BJ (cell line): ENCODE measurements at regions not wholly inside any gene's neighbourhood (a gene's known extent, or its start where the extent isn't known, plus 50 kb on each side); places are given as distances from the start of the nearest gene placed in this dataset.
"Not testable (repeated sequence)": the region's sequence is repeated elsewhere in the genome, so short reads cannot be mapped to it uniquely, and the experiment has no call there.

Source experiments
- CTCF ChIA-PET: fragments of 350-600 bp; formaldehyde crosslinking; extraction: SDS; loops from one replicate; lab custom pipeline; 2021; ENCODE audit warnings: antibody characterized with exemption, inconsistent platforms; lab: Yijun Ruan, JAX
- POLR2A ChIA-PET: fragments of 300-600 bp; sonication (Branson Sonifier 250); formaldehyde crosslinking; extraction: SDS; loops from one replicate; lab custom pipeline; 2021; ENCODE audit warnings: antibody characterized with exemption; lab: Charles Lee
- DNase-seq: peaks from one replicate; pipeline ENCODE4 v3.0.0-alpha.2; 2011; ENCODE audit warnings: low read depth
- H3K27me3 ChIP-seq: 2 replicates; pipeline ENCODE4 v1.6.0; 2011; ENCODE audit warnings: low read length; ENCODE audit not compliant: control insufficient read depth, insufficient read depth
- H3K36me3 ChIP-seq: 2 replicates; pipeline ENCODE4 v1.5.1; 2011; ENCODE audit warnings: low read length; ENCODE audit not compliant: control insufficient read depth, insufficient read depth
- H3K4me3 ChIP-seq: 2 replicates; pipeline ENCODE4 v1.5.1; 2011; ENCODE audit warnings: low read depth, mild to moderate bottlenecking, control low read depth, low read length
- TF ChIP-seq, protein P1 (sequence below): IDR thresholded peaks from 2 replicates; pipeline ENCODE4 v1.5.1; 2011; ENCODE audit warnings: low read depth, mild to moderate bottlenecking, control low read depth, inconsistent platforms, low read length, moderate library complexity; ENCODE audit not compliant: insufficient read depth

DNA sequence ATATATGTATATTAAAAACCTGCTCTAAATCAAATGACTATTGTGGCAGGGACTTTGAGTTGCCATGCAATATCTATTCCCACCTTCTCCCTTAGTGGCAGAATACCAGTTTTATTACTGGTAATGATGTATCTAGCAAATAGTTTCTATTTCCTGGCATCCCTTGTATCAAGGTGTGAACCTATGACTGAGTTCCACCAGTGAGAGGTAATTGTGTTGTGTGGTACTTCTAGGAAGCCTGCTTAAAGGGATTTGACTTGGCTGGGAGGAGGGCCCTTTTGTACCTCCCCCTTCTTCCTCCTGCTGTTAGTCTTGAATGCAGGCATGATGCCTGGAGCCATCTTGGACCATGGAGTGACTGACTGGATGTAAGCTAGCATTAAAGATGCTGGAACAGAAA lies 65.4 kb upstream of the DYNLT3 start:
- Histone ChIP-seq H3K27me3 (no peaks in the 10 kb centered on the region), H3K4me3 (no peak overlapping the region), H3K36me3 (no peaks in the 10 kb centered on the region)
- CTCF ChIA-PET, result interaction anchor here (1.0 kb wide), 2 partner anchors 14 to 253 kb away, joined by 4 to 5 read pairs; no protein-coding TSS in a partner anchor
- TF ChIP-seq, protein P1, sequence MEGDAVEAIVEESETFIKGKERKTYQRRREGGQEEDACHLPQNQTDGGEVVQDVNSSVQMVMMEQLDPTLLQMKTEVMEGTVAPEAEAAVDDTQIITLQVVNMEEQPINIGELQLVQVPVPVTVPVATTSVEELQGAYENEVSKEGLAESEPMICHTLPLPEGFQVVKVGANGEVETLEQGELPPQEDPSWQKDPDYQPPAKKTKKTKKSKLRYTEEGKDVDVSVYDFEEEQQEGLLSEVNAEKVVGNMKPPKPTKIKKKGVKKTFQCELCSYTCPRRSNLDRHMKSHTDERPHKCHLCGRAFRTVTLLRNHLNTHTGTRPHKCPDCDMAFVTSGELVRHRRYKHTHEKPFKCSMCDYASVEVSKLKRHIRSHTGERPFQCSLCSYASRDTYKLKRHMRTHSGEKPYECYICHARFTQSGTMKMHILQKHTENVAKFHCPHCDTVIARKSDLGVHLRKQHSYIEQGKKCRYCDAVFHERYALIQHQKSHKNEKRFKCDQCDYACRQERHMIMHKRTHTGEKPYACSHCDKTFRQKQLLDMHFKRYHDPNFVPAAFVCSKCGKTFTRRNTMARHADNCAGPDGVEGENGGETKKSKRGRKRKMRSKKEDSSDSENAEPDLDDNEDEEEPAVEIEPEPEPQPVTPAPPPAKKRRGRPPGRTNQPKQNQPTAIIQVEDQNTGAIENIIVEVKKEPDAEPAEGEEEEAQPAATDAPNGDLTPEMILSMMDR, result no peak
- POLR2A ChIA-PET, result interaction anchor here (0.8 kb wide), 1 partner anchor 595 kb away, joined by 3 read pairs; no protein-coding TSS in a partner anchor
- DNase-seq, result no peak

DNA sequence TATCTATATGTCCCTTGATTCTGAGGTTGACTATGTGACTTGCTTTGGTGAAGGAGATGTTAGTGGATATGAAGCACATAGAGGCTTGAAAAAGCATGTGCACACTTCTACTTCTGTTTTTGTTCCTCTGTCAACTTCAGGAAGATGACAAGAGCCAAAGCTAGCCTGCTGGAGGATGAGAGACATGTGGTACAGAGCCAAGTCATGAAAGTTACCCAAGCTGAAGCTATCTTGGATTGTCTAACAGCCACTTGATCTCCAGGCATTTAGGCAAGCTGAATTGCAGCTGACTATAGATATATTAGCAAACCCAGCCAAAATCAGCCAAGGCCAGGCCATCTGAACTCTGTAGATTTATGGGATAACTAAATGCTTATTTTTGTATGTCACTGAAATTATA lies 70.8 kb upstream of the DYNLT3 start:
- Histone ChIP-seq H3K4me3 (no peak overlapping the region), H3K36me3 (no peaks in the 10 kb centered on the region), H3K27me3 (no peaks in the 10 kb centered on the region)
- DNase-seq, result no peak
- CTCF ChIA-PET, result no interaction called here
- TF ChIP-seq, protein P1, result no peak
- POLR2A ChIA-PET, result no interaction called here

DNA sequence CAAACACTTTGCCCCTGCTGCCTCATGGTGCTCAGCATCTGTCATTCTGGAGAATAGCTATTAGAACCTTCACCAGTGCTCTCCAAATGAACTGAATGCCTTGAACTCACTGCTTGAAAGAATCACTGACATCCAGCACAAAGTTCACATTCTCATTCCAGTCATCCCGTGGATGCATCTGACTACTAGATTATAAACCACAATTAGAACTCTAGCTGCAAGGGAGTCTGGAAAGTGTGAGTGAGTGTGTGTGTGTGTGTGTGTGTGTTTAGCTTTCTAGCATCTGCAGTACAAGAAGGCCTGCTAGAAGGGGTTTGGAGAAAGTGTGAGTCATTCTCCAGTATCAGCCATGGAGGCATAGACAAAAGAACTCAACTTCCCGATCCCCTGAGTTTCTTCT lies 71.3 kb upstream of the DYNLT3 start:
- POLR2A ChIA-PET, result no interaction called here
- TF ChIP-seq, protein P1, result no peak
- DNase-seq, result no peak
- CTCF ChIA-PET, result no interaction called here
- Histone ChIP-seq H3K4me3 (no peak overlapping the region), H3K27me3 (no peaks in the 10 kb centered on the region), H3K36me3 (no peaks in the 10 kb centered on the region)

DNA sequence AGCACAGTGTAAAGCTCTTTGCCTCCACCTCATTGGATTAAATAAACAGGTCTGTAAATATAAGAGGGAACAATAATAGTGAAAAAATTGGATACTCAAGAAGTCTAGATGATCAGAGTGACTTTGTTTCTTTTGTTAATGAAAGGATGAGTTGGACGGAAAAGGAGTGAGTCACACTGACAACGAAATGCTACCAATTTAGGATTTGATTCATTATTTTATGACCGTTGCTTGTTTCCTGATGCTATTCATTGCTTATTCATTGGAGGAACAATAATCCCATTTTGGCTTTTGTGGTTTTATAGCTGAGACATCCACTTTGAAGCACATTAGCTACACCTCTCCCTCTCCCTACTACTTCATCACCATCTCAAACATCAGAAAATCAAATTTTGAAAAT lies 74.4 kb upstream of the DYNLT3 start:
- H3K27me3 ChIP-seq, result no peaks in the 10 kb centered on the region
- no peak overlapping the region for H3K4me3 ChIP-seq
- CTCF ChIA-PET, result no interaction called here
- TF ChIP-seq, protein P1, result no peak
- POLR2A ChIA-PET, result no interaction called here
- no peaks in the 10 kb centered on the region for H3K36me3 ChIP-seq
- peak; percentile 38 for DNase-seq

DNA sequence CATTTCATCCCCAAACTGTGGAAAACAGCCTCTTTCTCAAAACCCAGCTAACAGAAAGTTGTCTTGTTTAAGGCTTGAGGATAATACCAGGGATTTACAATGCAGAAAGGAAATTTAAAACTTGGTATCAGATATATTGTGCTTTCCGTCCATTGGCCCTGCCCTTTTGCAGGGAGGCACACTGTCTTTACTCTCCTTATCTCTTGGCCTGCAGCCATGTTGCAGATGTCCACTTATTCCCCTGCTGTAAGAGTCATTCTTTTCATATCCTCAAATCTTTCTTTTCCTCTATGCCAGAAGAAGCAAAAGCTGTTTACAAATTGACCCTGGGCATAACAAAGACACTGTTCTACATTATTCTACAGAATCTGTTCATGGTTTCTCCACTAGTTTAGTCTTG lies 75.6 kb upstream of the DYNLT3 start:
- no peaks in the 10 kb centered on the region for H3K36me3 ChIP-seq
- TF ChIP-seq, protein P1, result no peak
- POLR2A ChIA-PET, result no interaction called here
- no peaks in the 10 kb centered on the region for H3K27me3 ChIP-seq
- DNase-seq, result no peak
- H3K4me3 ChIP-seq, result no peak overlapping the region
- CTCF ChIA-PET, result interaction anchor here (2.4 kb wide), 1 partner anchor 244 kb away, joined by 11 read pairs; no protein-coding TSS in a partner anchor

DNA sequence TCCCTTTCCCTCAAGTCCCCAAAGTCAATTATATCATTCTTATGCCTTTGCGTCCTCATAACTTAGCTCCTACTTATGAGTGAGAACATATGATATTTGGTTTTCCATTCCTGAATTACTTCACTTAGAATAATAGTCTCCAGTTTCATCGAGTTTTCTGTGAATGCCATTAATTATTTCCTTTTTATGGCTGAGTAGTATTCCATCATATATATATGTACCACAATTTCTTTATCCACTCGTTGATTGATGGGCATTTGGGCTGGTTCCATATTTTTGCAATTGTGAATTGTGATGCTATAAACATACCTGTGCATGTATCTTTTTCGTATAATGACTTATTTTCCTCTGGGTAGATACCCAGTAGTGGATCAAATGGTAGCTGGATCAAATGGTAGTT lies 78.4 kb upstream of the DYNLT3 start:
- H3K4me3 ChIP-seq, DNase-seq, H3K27me3 ChIP-seq, POLR2A ChIA-PET, H3K36me3 ChIP-seq: not testable (repeated sequence)
- CTCF ChIA-PET, result interaction anchor here (0.9 to 4.1 kb wide), 8 partner anchors 12 to 402 kb away, joined by 3 to 19 read pairs (median 5); partner anchors contain the start of gene RPGR
